OCI-LY7 (cell line): ENCODE measurements at regions not wholly inside any gene's neighbourhood (a gene's known extent, or its start where the extent isn't known, plus 50 kb on each side); places are given as distances from the start of the nearest gene placed in this dataset.

Source experiments
- EZH2phosphoT487 ChIP-seq: fragments of 200-600 bp; sonication (generic); IDR thresholded peaks from 2 replicates; pipeline ENCODE4 v1.6.1; 2018; ENCODE audit warnings: low read depth, borderline replicate concordance, mild to moderate bottlenecking, mixed run types, antibody characterized with exemption, low read length, moderate library complexity, mixed read lengths
- TF ChIP-seq, protein P1 (sequence below): fragments of 200-600 bp; sonication (generic); conservative IDR thresholded peaks from 2 replicates; pipeline ENCODE4 v1.5.1; 2014; ENCODE audit warnings: mild to moderate bottlenecking, antibody characterized with exemption, low read length, moderate library complexity, mixed read lengths

- TF ChIP-seq, protein P1, sequence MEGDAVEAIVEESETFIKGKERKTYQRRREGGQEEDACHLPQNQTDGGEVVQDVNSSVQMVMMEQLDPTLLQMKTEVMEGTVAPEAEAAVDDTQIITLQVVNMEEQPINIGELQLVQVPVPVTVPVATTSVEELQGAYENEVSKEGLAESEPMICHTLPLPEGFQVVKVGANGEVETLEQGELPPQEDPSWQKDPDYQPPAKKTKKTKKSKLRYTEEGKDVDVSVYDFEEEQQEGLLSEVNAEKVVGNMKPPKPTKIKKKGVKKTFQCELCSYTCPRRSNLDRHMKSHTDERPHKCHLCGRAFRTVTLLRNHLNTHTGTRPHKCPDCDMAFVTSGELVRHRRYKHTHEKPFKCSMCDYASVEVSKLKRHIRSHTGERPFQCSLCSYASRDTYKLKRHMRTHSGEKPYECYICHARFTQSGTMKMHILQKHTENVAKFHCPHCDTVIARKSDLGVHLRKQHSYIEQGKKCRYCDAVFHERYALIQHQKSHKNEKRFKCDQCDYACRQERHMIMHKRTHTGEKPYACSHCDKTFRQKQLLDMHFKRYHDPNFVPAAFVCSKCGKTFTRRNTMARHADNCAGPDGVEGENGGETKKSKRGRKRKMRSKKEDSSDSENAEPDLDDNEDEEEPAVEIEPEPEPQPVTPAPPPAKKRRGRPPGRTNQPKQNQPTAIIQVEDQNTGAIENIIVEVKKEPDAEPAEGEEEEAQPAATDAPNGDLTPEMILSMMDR = no peak
- no peak for TF ChIP-seq EZH2phosphoT487
These were observed 100.0 kb upstream of the HDAC4 start for GRCh38 chr2:239500574-239501550.
